HAP-1 (cell line): ENCODE measurements at regions not wholly inside any gene's neighbourhood (a gene's known extent, or its start where the extent isn't known, plus 50 kb on each side); places are given as distances from the start of the nearest gene placed in this dataset.

Experiments used
- DNase-seq, 2 experiments: peaks; one replicate each; pipeline ENCODE4 v3.0.0-alpha.2; 2016 to 2020; ENCODE audit warnings: low spot score in 2 of 2
- H3K27me3 ChIP-seq: fragments of 250-450 bp; sonication (Bioruptor Pico); 2 replicates; pipeline ENCODE4 v1.5.1; 2020; ENCODE audit warnings: low read depth, mild to moderate bottlenecking, moderate library complexity
- H3K36me3 ChIP-seq: fragments of 250-450 bp; sonication (Bioruptor Pico); replicated peaks from 2 replicates; pipeline ENCODE4 v1.5.1; 2020; ENCODE audit warnings: mild to moderate bottlenecking
- H3K4me1 ChIP-seq: fragments of 250-450 bp; sonication (Bioruptor Pico); 2 replicates; pipeline ENCODE4 v1.5.1; 2020; ENCODE audit warnings: mild to moderate bottlenecking
- H3K4me3 ChIP-seq: fragments of 250-450 bp; sonication (Bioruptor Pico); 2 replicates; pipeline ENCODE4 v1.5.1; 2020; ENCODE audit warnings: mild to moderate bottlenecking, moderate library complexity
- H3K9me3 ChIP-seq: fragments of 250-450 bp; sonication (Bioruptor Pico); 2 replicates; pipeline ENCODE4 v1.5.1; 2020; ENCODE audit warnings: mild to moderate bottlenecking, moderate library complexity
- in situ Hi-C: fragments of 300-500 bp; cut with MboI; formaldehyde crosslinking; loops from 3 replicates; pipeline ENCODE4 v1.14.3; 2020; ENCODE audit warnings: low sequenced_read_pairs, inconsistent platforms, mixed read lengths

GRCh38 chr4:14863418-14864364 is 138.6 kb upstream of the CPEB2 start:
- DNase-seq: peak; percentile 21 to 61
- Histone ChIP-seq H3K36me3 (no peaks in the 10 kb centered on the region), H3K4me1 (peaks cover 12% of the 10 kb centered on the region), H3K27me3 (no peaks in the 10 kb centered on the region), H3K4me3 (no peak overlapping the region), H3K9me3 (no peaks in the 10 kb centered on the region)
- in situ Hi-C loops: no loop called here

- Histone ChIP-seq H3K4me1 (peaks cover 12% of the 10 kb centered on the region), H3K4me3 (no peak overlapping the region), H3K36me3 (no peaks in the 10 kb centered on the region), H3K9me3 (no peaks in the 10 kb centered on the region), H3K27me3 (no peaks in the 10 kb centered on the region)
- no peak for DNase-seq
- in situ Hi-C loops: no loop called here
Measured at GRCh38 chr4:14864365-14865030, 137.8 kb upstream of the CPEB2 start.

- in situ Hi-C loops: no loop called here
- no peaks in the 10 kb centered on the region for H3K36me3 ChIP-seq
- no peak for DNase-seq
- H3K9me3 ChIP-seq: no peaks in the 10 kb centered on the region
- no peaks in the 10 kb centered on the region for H3K27me3 ChIP-seq
- no peak overlapping the region for H3K4me3 ChIP-seq
- peaks cover 12% of the 10 kb centered on the region for H3K4me1 ChIP-seq
Measured at GRCh38 chr4:14865031-14865366, 137.3 kb upstream of the CPEB2 start.

GRCh38 chr4:14865804-14866203 is 136.5 kb upstream of the CPEB2 start:
- in situ Hi-C loops: no loop called here

GRCh38 chr4:14867847-14868246 is 134.4 kb upstream of the CPEB2 start:
- no peaks in the 10 kb centered on the region for H3K36me3 ChIP-seq
- in situ Hi-C loops: no loop called here
- DNase-seq: no peak

More at GRCh38 chr4:14865804-14866203, 136.5 kb upstream of the CPEB2 start:
- DNase-seq: no peak
- Histone ChIP-seq H3K36me3 (no peaks in the 10 kb centered on the region), H3K4me3 (no peak overlapping the region), H3K27me3 (no peaks in the 10 kb centered on the region; the same call in 1 of the 2 replicates), H3K9me3 (no peaks in the 10 kb centered on the region), H3K4me1 (peaks cover 12% of the 10 kb centered on the region)

GRCh38 chr4:14868426-14869395 is 133.6 kb upstream of the CPEB2 start:
- in situ Hi-C loops: no loop called here
- H3K36me3 ChIP-seq: no peaks in the 10 kb centered on the region
- no peak overlapping the region for H3K4me3 ChIP-seq
- H3K4me1 ChIP-seq: peaks cover 7% of the 10 kb centered on the region
- no peaks in the 10 kb centered on the region; the same call in 1 of the 2 replicates for H3K27me3 ChIP-seq
- DNase-seq: no peak
- H3K9me3 ChIP-seq: no peaks in the 10 kb centered on the region

More at GRCh38 chr4:14867847-14868246, 134.4 kb upstream of the CPEB2 start:
- Histone ChIP-seq H3K9me3 (no peaks in the 10 kb centered on the region), H3K4me1 (peaks cover 12% of the 10 kb centered on the region), H3K4me3 (no peak overlapping the region), H3K27me3 (no peaks in the 10 kb centered on the region; the same call in 1 of the 2 replicates)

GRCh38 chr4:14871676-14872430 is 130.4 kb upstream of the CPEB2 start:
- Histone ChIP-seq H3K36me3 (no peaks in the 10 kb centered on the region), H3K4me3 (no peak overlapping the region), H3K4me1 (no peaks in the 10 kb centered on the region), H3K27me3 (no peaks in the 10 kb centered on the region; the same call in 1 of the 2 replicates), H3K9me3 (no peaks in the 10 kb centered on the region)
- in situ Hi-C loops: no loop called here
- peak in 1 of 2 experiments; percentile 36 for DNase-seq

- H3K9me3 ChIP-seq: no peaks in the 10 kb centered on the region
- no peaks in the 10 kb centered on the region; the same call in 1 of the 2 replicates for H3K27me3 ChIP-seq
- in situ Hi-C loops: no loop called here
- no peaks in the 10 kb centered on the region for H3K4me1 ChIP-seq
- DNase-seq: no peak
- no peak overlapping the region for H3K4me3 ChIP-seq
- H3K36me3 ChIP-seq: no peaks in the 10 kb centered on the region
Measured at GRCh38 chr4:14874990-14875389, 127.3 kb upstream of the CPEB2 start.

GRCh38 chr4:14877246-14878225 is 124.7 kb upstream of the CPEB2 start:
- Histone ChIP-seq H3K9me3 (no peaks in the 10 kb centered on the region), H3K4me1 (no peaks in the 10 kb centered on the region), H3K36me3 (no peaks in the 10 kb centered on the region), H3K4me3 (no peak overlapping the region), H3K27me3 (no peaks in the 10 kb centered on the region)
- no peak for DNase-seq
- in situ Hi-C loops: no loop called here

- in situ Hi-C loops: no loop called here
- H3K4me1 ChIP-seq: no peaks in the 10 kb centered on the region
- no peak for DNase-seq
- no peaks in the 10 kb centered on the region for H3K36me3 ChIP-seq
- no peaks in the 10 kb centered on the region for H3K9me3 ChIP-seq
- H3K27me3 ChIP-seq: no peaks in the 10 kb centered on the region
- no peak overlapping the region for H3K4me3 ChIP-seq
Measured at GRCh38 chr4:14878681-14879080, 123.6 kb upstream of the CPEB2 start.

- in situ Hi-C loops: no loop called here
- Histone ChIP-seq H3K4me1 (no peaks in the 10 kb centered on the region), H3K9me3 (no peaks in the 10 kb centered on the region), H3K36me3 (no peaks in the 10 kb centered on the region), H3K27me3 (no peaks in the 10 kb centered on the region), H3K4me3 (no peak overlapping the region)
- no peak for DNase-seq
Measured at GRCh38 chr4:14879683-14880082, 122.6 kb upstream of the CPEB2 start.

GRCh38 chr4:14880805-14881204 is 121.5 kb upstream of the CPEB2 start:
- in situ Hi-C loops: no loop called here
- no peaks in the 10 kb centered on the region for H3K4me1 ChIP-seq
- H3K36me3 ChIP-seq: no peaks in the 10 kb centered on the region
- no peak for DNase-seq
- H3K27me3 ChIP-seq: no peaks in the 10 kb centered on the region
- H3K4me3 ChIP-seq: no peak overlapping the region
- no peaks in the 10 kb centered on the region for H3K9me3 ChIP-seq
